IMR-90 (cell line): ENCODE measurements at regions not wholly inside any gene's neighbourhood (a gene's known extent, or its start where the extent isn't known, plus 50 kb on each side); places are given as distances from the start of the nearest gene placed in this dataset.

Experiments used
- ATAC-seq: fragments of 200-7000 bp; cut with Tn5 transposase; 2 replicates; pipeline ENCODE4 v1.9.1; 2020; ENCODE audit warnings: low read depth, mild to moderate bottlenecking, moderate library complexity
- BruUV-seq: library from RNA; stranded (reverse); fragments of 400-500 nt; replicated peaks from 2 replicates; lab custom pipeline; 2021; lab: Mats Ljungman, UMichigan
- CTCF ChIA-PET: fragments of 300-600 bp; formaldehyde crosslinking; extraction: SDS; loops from one replicate; lab custom pipeline; 2021; ENCODE audit warnings: antibody characterized with exemption; lab: Yijun Ruan, JAX
- POLR2A ChIA-PET: fragments of 300-600 bp; sonication (Branson Sonifier 250); formaldehyde crosslinking; loops from one replicate; lab custom pipeline; 2022; ENCODE audit warnings: antibody characterized with exemption; ENCODE audit not compliant: unreplicated experiment; lab: Charles Lee
- DNase-seq: peaks from one replicate; pipeline ENCODE4 v3.0.0; 2013
- H2AFZ ChIP-seq: replicated peaks from 2 replicates; pipeline ENCODE3; 2013; ENCODE audit warnings: low read length, mild to moderate bottlenecking; ENCODE audit not compliant: poor library complexity
- H2AK5ac ChIP-seq: 2 replicates; pipeline ENCODE4 v1.6.1; 2013; ENCODE audit warnings: low read depth, low read length, inconsistent platforms
- H2AK9ac ChIP-seq: replicated peaks from 2 replicates; pipeline ENCODE3; 2013; ENCODE audit warnings: mild to moderate bottlenecking, low read depth, low read length, moderate library complexity; ENCODE audit not compliant: poor library complexity
- H2BK120ac ChIP-seq: 2 replicates; pipeline ENCODE4 v1.6.1; 2013; ENCODE audit warnings: low read depth, low read length, inconsistent platforms
- H2BK15ac ChIP-seq: 3 replicates; pipeline ENCODE4 v1.6.1; 2013; ENCODE audit warnings: low read depth, low read length, inconsistent platforms
- H2BK20ac ChIP-seq: 2 replicates; pipeline ENCODE4 v1.6.1; 2013; ENCODE audit warnings: low read depth, mild to moderate bottlenecking, inconsistent platforms, low read length, moderate library complexity
- H2BK5ac ChIP-seq: 2 replicates; pipeline ENCODE4 v1.6.1; 2013; ENCODE audit warnings: mild to moderate bottlenecking, low read depth, low read length, inconsistent platforms; ENCODE audit not compliant: poor library complexity, severe bottlenecking
- H3K14ac ChIP-seq: replicated peaks from 2 replicates; pipeline ENCODE4 v1.6.1; 2013; ENCODE audit warnings: low read depth, low read length, inconsistent platforms
- H3K18ac ChIP-seq: 2 replicates; pipeline ENCODE4 v1.6.1; 2013; ENCODE audit warnings: low read depth, low read length, control low read depth
- H3K23ac ChIP-seq: 2 replicates; pipeline ENCODE4 v1.6.1; 2013; ENCODE audit warnings: low read depth, low read length, inconsistent platforms
- H3K27ac ChIP-seq: 2 replicates; pipeline ENCODE4 v1.5.1; 2013; ENCODE audit warnings: mild to moderate bottlenecking, control low read depth, low read length; ENCODE audit not compliant: insufficient read depth
- H3K27me3 ChIP-seq: 2 replicates; pipeline ENCODE4 v1.6.1; 2013; ENCODE audit warnings: low read length; ENCODE audit not compliant: control insufficient read depth, insufficient read depth
- H3K36me3 ChIP-seq: 2 replicates; pipeline ENCODE4 v1.6.1; 2013; ENCODE audit warnings: low read length, mixed read lengths; ENCODE audit not compliant: control insufficient read depth, insufficient read depth
- H3K4ac ChIP-seq: 2 replicates; pipeline ENCODE4 v1.6.1; 2013; ENCODE audit warnings: low read depth, low read length, inconsistent platforms
- H3K4me1 ChIP-seq: 2 replicates; pipeline ENCODE4 v1.6.1; 2013; ENCODE audit warnings: low read length, mixed read lengths; ENCODE audit not compliant: control insufficient read depth, insufficient read depth
- H3K4me2 ChIP-seq: 2 replicates; pipeline ENCODE4 v1.6.1; 2013; ENCODE audit warnings: low read depth, mild to moderate bottlenecking, control low read depth, low read length, moderate library complexity
- H3K4me3 ChIP-seq: 2 replicates; pipeline ENCODE4 v1.5.1; 2013; ENCODE audit warnings: low read depth, mild to moderate bottlenecking, control low read depth, low read length, moderate library complexity; ENCODE audit not compliant: insufficient read depth
- H3K56ac ChIP-seq: 2 replicates; pipeline ENCODE4 v1.6.1; 2013; ENCODE audit warnings: low read length, inconsistent platforms; ENCODE audit not compliant: insufficient read depth; ENCODE audit errors: extremely low read depth
- H3K79me1 ChIP-seq, 2 experiments: 2 replicates each; pipeline ENCODE4 v1.6.1; 2013; ENCODE audit warnings: low read length in 2 of 2, inconsistent platforms in 1 of 2, low read depth in 1 of 2
- H3K9ac ChIP-seq: 2 replicates; pipeline ENCODE4 v1.6.1; 2013; ENCODE audit warnings: low read depth, low read length, control low read depth
- H3K9me1 ChIP-seq: 2 replicates; pipeline ENCODE4 v1.6.1; 2013; ENCODE audit warnings: low read length, inconsistent platforms; ENCODE audit not compliant: insufficient read depth
- H3K9me3 ChIP-seq: 2 replicates; pipeline ENCODE4 v1.6.1; 2013; ENCODE audit warnings: low read length; ENCODE audit not compliant: control insufficient read depth, insufficient read depth
- H4K20me1 ChIP-seq: 2 replicates; pipeline ENCODE4 v1.6.1; 2013; ENCODE audit warnings: low read length, inconsistent platforms; ENCODE audit not compliant: insufficient read depth
- H4K5ac ChIP-seq: 2 replicates; pipeline ENCODE4 v1.6.1; 2013; ENCODE audit warnings: mild to moderate bottlenecking, low read depth, low read length, control low read depth
- H4K8ac ChIP-seq, 2 experiments: 2 replicates each; pipeline ENCODE4 v1.6.1; 2013; ENCODE audit warnings: low read depth in 2 of 2, low read length in 2 of 2, control low read depth in 1 of 2, inconsistent platforms in 1 of 2
- H4K91ac ChIP-seq: 2 replicates; pipeline ENCODE4 v1.6.1; 2013; ENCODE audit warnings: low read depth, low read length, inconsistent platforms; ENCODE audit not compliant: insufficient read depth
- BHLHE40 ChIP-seq: fragments of 150-350 bp; IDR thresholded peaks from 2 replicates; pipeline ENCODE4 v1.6.1; 2016; ENCODE audit warnings: mild to moderate bottlenecking, low read depth, low read length
- CHD1 ChIP-seq: IDR thresholded peaks from 2 replicates; pipeline ENCODE4 v1.6.1; 2012; ENCODE audit warnings: low read depth, low read length, improper control_type of control experiment
- FOS ChIP-seq: fragments of 150-350 bp; IDR thresholded peaks from 2 replicates; pipeline ENCODE4 v1.6.1; 2016; ENCODE audit warnings: low read depth, low read length
- MXI1 ChIP-seq: IDR thresholded peaks from 2 replicates; pipeline ENCODE4 v1.6.1; 2012; ENCODE audit warnings: low read depth, mild to moderate bottlenecking, low read length, moderate library complexity, borderline replicate concordance
- NFE2L2 ChIP-seq: fragments of 150-350 bp; IDR thresholded peaks from 2 replicates; pipeline ENCODE4 v1.6.1; 2016; ENCODE audit warnings: low read depth, mild to moderate bottlenecking, low read length
- POLR2A ChIP-seq: IDR thresholded peaks from 2 replicates; pipeline ENCODE4 v1.6.1; 2012; ENCODE audit warnings: mild to moderate bottlenecking, low read depth, low read length
- RFX5 ChIP-seq: IDR thresholded peaks from 2 replicates; pipeline ENCODE4 v1.8.0; 2012; ENCODE audit warnings: low read depth, mild to moderate bottlenecking, low read length, moderate library complexity
- WGBS, 2 experiments: methylation state at CpG; one replicate each; pipeline versions ENCODE4 v1.1.5 to v1.1.7; 2013; ENCODE audit warnings: missing lambda C conversion rate in 2 of 2; ENCODE audit not compliant: insufficient read length in 1 of 2; ENCODE audit errors: extremely low coverage in 2 of 2; 5-methylcytosine and 5-hydroxymethylcytosine counted together
- dilution Hi-C: fragments of 300-500 bp; cut with HindIII; formaldehyde crosslinking; loops from one replicate; pipeline ENCODE4 v1.14.3; 2018; ENCODE audit warnings: low sequenced_read_pairs; ENCODE audit not compliant: unreplicated experiment
- in situ Hi-C: fragments of 300-500 bp; cut with MboI; formaldehyde crosslinking; loops from 3 replicates; pipeline ENCODE4 v1.14.3; 2019; ENCODE audit warnings: low sequenced_read_pairs, inconsistent platforms, mixed read lengths
- intact Hi-C: fragments of 100-400 bp; cut with micrococcal nuclease; formaldehyde crosslinking; loops from 2 replicates; pipeline ENCODE4 v1.10.0; 2022
- TF ChIP-seq, protein P1 (sequence below): fragments of 150-350 bp; IDR thresholded peaks from 2 replicates; pipeline ENCODE4 v1.6.1; 2017; ENCODE audit warnings: mild to moderate bottlenecking, antibody characterized with exemption, low read length, low read depth

DNA sequence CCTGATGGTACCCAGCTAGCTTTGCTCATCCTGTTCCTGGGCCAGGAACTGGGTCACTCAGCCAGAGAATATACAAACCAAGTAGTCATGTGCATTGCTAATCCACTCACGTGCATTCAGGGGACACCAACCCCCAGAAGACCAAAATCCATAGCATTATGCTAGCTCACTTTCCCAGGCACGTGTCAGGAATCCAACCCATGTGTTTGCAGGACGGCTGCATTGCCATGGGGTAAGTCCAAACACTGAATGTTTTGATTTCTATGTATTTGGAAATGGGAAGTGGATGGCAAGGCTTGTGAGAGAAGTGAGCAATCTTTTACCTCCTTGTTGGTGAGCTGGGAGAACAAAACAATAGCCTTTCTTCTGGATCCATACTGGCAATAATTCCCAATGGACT, 87.1 kb upstream of the FOXN3 start:
- no peak overlapping the region for H3K4me3 ChIP-seq
- peak; percentile 43 for ATAC-seq
- no TSS peak for BruUV-seq
- no peak overlapping the region for H2AK9ac ChIP-seq
- peak overlapping the region; percentile 75 for H3K4ac ChIP-seq
- H4K20me1 ChIP-seq = peaks cover 7% of the 10 kb centered on the region
- ChIA-PET POLR2A (no interaction called here), CTCF (no interaction called here)
- H3K27me3 ChIP-seq = no peaks in the 10 kb centered on the region
- intact Hi-C loops (no loop called here), in situ Hi-C loops (no loop called here), dilution Hi-C loops (no loop called here)
- peak; percentile 97 for TF ChIP-seq BHLHE40
- no peak for TF ChIP-seq CHD1
- no peak for TF ChIP-seq POLR2A
- TF ChIP-seq, protein P1, sequence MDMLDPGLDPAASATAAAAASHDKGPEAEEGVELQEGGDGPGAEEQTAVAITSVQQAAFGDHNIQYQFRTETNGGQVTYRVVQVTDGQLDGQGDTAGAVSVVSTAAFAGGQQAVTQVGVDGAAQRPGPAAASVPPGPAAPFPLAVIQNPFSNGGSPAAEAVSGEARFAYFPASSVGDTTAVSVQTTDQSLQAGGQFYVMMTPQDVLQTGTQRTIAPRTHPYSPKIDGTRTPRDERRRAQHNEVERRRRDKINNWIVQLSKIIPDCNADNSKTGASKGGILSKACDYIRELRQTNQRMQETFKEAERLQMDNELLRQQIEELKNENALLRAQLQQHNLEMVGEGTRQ = no peak
- TF ChIP-seq NFE2L2 = no peak
- TF ChIP-seq FOS = no peak
- peak; percentile 51; the same call in 1 of the 2 replicates for TF ChIP-seq MXI1
- TF ChIP-seq RFX5 = no peak
- H3K9me1 ChIP-seq = peaks cover 30% of the 10 kb centered on the region
- H3K23ac ChIP-seq = peak overlapping the region; percentile 1; the same call in 1 of the 2 replicates
- no peak overlapping the region for H3K27ac ChIP-seq
- peaks cover 27% of the 10 kb centered on the region for H3K4me1 ChIP-seq
- peak overlapping the region; percentile 33 for H4K91ac ChIP-seq
- no peak overlapping the region for H3K9ac ChIP-seq
- WGBS, 2 experiments = no CpG with 5 or more reads among the region's 3 CpGs
- H4K5ac ChIP-seq = no peak overlapping the region
- peaks cover 17 to 51% of the 10 kb centered on the region in 2 experiments for H3K79me1 ChIP-seq
- peak overlapping the region; percentile 51 for H2BK120ac ChIP-seq
- H2BK5ac ChIP-seq = peak overlapping the region; percentile 55
- peak; percentile 63 for DNase-seq
- peak overlapping the region; percentile 53 for H2AK5ac ChIP-seq
- H3K36me3 ChIP-seq = peaks cover 6% of the 10 kb centered on the region; the same call in 1 of the 2 replicates
- H2BK15ac ChIP-seq = peak overlapping the region; percentile 20; the same call in 2 of the 3 replicates
- H3K9me3 ChIP-seq = no peaks in the 10 kb centered on the region
- peak overlapping the region; percentile 39; the same call in 1 of the 2 replicates for H3K14ac ChIP-seq
- H3K56ac ChIP-seq = no peak overlapping the region
- H2BK20ac ChIP-seq = peak overlapping the region; percentile 56; the same call in 1 of the 2 replicates
- peak overlapping the region; percentile 9 for H2AFZ ChIP-seq
- peak overlapping the region in 1 of 2 experiments; percentile 46; a peak in 1 of 4 replicates for H4K8ac ChIP-seq
- H3K18ac ChIP-seq = peak overlapping the region; percentile 15; the same call in 1 of the 2 replicates
- no peak overlapping the region for H3K4me2 ChIP-seq
